Fibroblast of villous mesenchyme (primary cell): ENCODE measurements at regions not wholly inside any gene's neighbourhood (a gene's known extent, or its start where the extent isn't known, plus 50 kb on each side); places are given as distances from the start of the nearest gene placed in this dataset.
"Not testable (repeated sequence)": the region's sequence is repeated elsewhere in the genome, so short reads cannot be mapped to it uniquely, and the experiment has no call there.

Experiments
- DNase-seq: peaks from one replicate; pipeline ENCODE4 v3.0.0-alpha.2; 2010; ENCODE audit warnings: low read depth
- H3K4me3 ChIP-seq: 2 replicates; pipeline ENCODE4 v1.5.1; 2011; ENCODE audit warnings: low read depth, mild to moderate bottlenecking, low read length
- CTCF ChIP-seq: IDR thresholded peaks from 2 replicates; pipeline ENCODE4 v1.5.1; 2012; ENCODE audit warnings: low read depth, mild to moderate bottlenecking, low read length; ENCODE audit not compliant: insufficient read depth

GRCh38 chr7:19353180-19353579 is 208.0 kb upstream of the FERD3L start:
- no peak overlapping the region for H3K4me3 ChIP-seq
- TF ChIP-seq CTCF = no peak
- no peak for DNase-seq

DNA sequence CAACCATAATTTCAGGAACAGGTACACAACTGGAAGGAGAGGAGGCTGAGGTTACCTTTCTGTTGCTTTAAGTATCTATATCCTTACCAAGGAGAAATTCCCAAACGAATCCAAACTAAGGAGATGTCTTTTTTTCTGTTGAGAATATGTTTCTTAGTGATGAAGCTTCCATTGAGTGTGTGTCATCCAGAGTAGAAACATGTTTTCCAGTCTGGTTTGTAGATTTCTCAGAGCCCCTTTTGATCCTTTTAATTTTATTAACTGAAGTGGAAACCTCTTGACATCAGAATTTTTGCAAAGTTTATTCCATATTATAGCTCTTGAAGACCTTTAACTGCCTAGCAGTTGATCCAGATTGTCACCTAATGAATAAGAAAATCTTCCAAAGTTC is 207.1 kb upstream of the FERD3L start:
- DNase-seq = no peak
- no peak overlapping the region for H3K4me3 ChIP-seq
- TF ChIP-seq CTCF = no peak

GRCh38 chr7:19351341-19352304 is 206.4 kb upstream of the FERD3L start:
- no peak overlapping the region for H3K4me3 ChIP-seq
- no peak for TF ChIP-seq CTCF
- DNase-seq = no peak

DNA sequence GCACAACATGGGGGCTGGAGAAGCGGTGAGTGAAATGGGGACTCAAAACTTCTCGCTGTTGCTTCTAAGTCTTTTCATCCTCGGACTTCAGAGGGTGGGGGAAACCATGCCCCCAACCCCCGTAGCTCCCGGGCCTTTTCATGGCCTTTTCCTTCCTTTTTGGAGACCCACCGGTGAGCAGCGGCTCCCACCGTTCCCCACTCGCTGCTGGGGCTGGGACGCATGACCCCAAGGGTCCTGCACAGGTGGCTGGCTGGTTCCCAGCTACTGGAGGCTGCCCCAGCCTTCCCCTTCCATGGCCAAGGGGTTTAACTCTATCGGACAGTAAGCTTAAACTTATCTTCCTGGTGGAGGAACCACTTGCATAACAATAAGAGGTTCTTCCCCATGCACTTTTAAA is 194.3 kb upstream of the FERD3L start:
- H3K4me3 ChIP-seq = no peak overlapping the region
- TF ChIP-seq CTCF = no peak
- DNase-seq = no peak

GRCh38 chr7:19338512-19338911 is 193.3 kb upstream of the FERD3L start:
- DNase-seq, H3K4me3 ChIP-seq: not testable (repeated sequence)

GRCh38 chr7:19336836-19337383 is 191.7 kb upstream of the FERD3L start:
- no peak overlapping the region for H3K4me3 ChIP-seq
- no peak for TF ChIP-seq CTCF
- no peak for DNase-seq

DNA sequence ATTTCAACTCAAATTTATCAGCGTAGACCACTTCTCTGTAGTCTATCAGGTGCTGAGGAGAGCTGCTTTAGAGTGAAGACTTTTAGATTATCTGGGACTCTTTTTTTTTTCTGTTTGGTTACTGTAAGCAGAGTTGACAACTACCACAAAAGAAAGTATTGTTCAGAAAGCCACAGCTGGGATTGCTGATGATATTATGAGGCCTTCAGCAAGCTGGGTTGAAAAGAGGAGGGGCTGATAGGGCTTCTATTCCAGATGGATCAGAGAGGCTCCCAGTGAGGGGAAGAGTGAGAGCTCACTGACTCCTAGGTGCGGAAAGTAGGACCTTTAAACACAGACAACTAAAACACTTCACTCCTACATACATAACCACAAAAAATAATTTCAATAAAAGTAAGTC is 188.5 kb upstream of the FERD3L start:
- DNase-seq = no peak
- no peak overlapping the region for H3K4me3 ChIP-seq
- TF ChIP-seq CTCF = no peak
